ENCODE measurements at regions not wholly inside any gene's neighbourhood (a gene's known extent, or its start where the extent isn't known, plus 50 kb on each side); places are given as distances from the start of the nearest gene placed in this dataset.

GRCh38 chr5:82662340-82662739, 384.2 kb upstream of the RPS23 start:
- TF ChIP-seq CTCF (conservative IDR thresholded peaks at IDR 0.05; ENCODE audit: low read length) = no peak
- TF ChIP-seq EZH2phosphoT487 (IDR thresholded peaks at IDR 0.05; ENCODE audit: borderline replicate concordance, low read depth, low read length) = no peak
